ENCODE measurements at regions not wholly inside any gene's neighbourhood (a gene's known extent, or its start where the extent isn't known, plus 50 kb on each side); places are given as distances from the start of the nearest gene placed in this dataset.

DNA sequence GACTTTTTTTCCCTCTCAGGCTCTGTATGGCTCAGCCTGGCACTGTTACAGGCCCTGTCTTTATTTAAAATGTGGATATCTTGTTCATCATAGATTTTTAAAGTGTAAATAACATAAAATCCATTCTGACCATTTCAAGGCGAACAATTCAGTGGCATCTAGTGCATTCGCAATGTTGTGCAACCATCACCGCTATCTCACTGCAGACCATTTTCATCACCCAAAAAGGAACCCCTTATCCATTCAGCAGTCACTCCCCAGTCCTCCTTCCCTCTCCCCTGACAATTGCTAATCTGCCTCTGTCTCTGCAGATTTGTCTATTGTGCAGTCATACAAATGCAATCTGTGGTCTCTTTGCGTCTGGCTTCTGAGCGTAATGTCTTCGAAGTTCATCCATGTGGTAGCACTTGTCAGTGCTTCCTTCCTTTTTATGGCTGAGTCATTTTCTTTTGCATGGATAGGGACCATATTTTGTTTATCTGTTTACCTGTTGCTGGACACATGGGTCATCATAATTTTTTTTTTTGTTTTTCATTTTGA is 148.8 kb upstream of the LHX5 start:
- no peak for DNase-seq (ENCODE audit: low read depth in 3 of 3)

- DNase-seq (ENCODE audit: low read depth in 3 of 3) = no peak
These were observed 147.5 kb upstream of the LHX5 start for GRCh38 chr12:113619202-113619601.

- no peak for DNase-seq (ENCODE audit: low read depth in 3 of 3)
These were observed 141.7 kb upstream of the LHX5 start for GRCh38 chr12:113613414-113613813.

DNA sequence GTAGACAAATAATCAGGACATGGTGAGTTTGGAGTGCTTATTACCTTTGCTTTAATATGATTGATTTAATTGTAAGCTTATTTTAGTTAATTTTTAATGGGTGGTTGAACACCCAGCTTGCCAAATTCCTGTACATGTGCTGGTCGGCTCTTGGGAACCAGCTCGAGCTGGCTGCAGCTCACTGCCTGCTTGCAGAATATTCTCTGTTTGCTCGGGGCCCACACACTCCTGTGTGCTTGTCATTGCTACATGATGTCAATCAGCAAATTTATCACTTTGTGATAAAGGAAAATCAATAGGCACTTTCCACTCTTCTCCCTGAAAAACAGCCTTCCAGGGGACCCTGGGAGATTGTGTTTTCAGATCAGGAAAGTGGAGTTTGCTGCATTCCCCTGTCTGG is 141.1 kb upstream of the LHX5 start:
- DNase-seq (ENCODE audit: low read depth in 3 of 3) = no peak

GRCh38 chr12:113612076-113612728 is 140.5 kb upstream of the LHX5 start:
- no peak for DNase-seq (ENCODE audit: low read depth in 3 of 3)

- DNase-seq (ENCODE audit: low read depth in 3 of 3) = no peak
These were observed 140.0 kb upstream of the LHX5 start for GRCh38 chr12:113611652-113612051.

- DNase-seq (ENCODE audit: low read depth in 3 of 3) = no peak
These were observed 139.0 kb upstream of the LHX5 start for GRCh38 chr12:113610698-113611097.

DNA sequence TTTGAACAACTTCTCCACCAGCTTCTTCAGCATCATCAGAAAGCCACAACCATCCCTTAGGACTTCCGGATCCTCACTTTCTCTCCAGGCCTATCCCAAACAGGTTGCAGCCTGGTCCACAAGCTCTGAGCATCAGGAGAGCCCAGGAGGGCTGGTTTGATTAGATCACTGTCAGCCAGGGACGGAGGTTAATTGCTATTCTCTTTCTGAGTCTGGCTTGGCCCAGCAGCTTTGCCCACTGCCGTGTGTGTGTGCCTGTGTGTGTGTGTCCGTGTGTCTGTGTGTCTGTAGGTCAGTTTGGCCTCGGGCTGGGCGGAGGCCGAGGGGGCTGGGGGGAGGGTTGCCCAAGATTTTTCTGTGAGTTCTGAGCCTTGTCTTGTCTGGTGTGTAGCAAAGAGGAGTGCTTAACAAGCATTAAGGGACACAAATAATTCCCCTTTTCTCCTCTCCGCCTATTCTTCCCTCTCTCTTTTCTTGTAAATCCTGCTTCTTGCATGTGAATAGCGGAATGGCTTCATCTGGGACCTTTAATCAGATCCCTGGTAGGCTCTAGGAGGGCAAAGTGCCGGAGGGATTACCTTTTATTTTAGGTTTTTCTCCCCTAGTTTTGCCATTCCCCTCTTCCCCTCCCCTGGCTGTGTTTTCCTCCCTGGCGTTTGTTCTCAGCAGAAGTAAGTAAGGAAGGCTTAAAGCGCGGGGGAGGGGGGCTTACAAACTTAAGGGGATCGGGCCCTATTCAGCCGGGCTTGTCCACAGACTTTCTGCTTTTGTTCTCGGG is 138.2 kb upstream of the LHX5 start:
- DNase-seq (ENCODE audit: low read depth in 3 of 3) = no peak

- DNase-seq (ENCODE audit: low read depth in 3 of 3) = no peak
These were observed 133.0 kb upstream of the LHX5 start for GRCh38 chr12:113604666-113605065.

GRCh38 chr12:113601656-113602263 is 130.1 kb upstream of the LHX5 start:
- DNase-seq (ENCODE audit: low read depth in 3 of 3) = no peak

GRCh38 chr12:113598815-113599406 is 127.2 kb upstream of the LHX5 start:
- no peak for DNase-seq (ENCODE audit: low read depth in 3 of 3)

DNA sequence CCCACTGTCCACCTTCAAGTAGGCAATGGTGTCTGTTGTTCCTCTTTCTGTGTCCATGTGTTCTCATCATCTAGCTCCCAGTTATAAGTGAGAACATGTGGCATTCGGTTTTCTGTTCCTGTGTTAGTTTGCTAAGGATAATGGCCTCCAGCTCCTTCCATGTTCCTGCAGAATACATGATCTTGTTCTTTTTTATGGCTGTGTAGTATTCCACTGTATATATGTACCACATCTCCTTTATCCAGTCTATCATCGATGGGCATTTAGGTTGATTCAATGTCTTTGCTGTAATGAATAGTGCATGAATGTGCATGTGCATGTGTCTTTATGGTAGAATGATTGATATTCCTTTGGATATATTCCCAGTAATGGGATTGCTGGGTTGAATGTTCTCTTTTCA is 123.3 kb upstream of the LHX5 start:
- no peak for DNase-seq (ENCODE audit: low read depth in 3 of 3)

GRCh38 chr12:113591480-113591974 is 119.9 kb upstream of the LHX5 start:
- DNase-seq (ENCODE audit: low read depth in 3 of 3) = no peak

DNA sequence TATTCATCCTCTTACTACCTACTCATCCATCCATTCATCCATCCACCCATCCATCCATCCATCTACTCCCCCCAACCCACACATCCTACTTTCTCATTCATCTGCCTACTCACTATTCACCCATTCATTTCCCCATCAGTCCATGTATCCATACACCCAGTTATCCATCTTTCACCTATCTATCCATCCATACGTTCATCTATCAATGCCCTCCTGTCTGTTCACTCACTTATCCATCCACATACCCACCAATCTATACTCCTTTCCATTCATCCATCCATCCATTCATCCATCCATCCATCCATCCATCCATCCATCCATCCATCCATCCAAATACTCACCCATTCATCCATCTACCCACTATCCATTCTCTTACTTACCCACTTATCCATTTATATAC is 117.8 kb upstream of the LHX5 start:
- no peak for DNase-seq (ENCODE audit: low read depth in 3 of 3)

DNA sequence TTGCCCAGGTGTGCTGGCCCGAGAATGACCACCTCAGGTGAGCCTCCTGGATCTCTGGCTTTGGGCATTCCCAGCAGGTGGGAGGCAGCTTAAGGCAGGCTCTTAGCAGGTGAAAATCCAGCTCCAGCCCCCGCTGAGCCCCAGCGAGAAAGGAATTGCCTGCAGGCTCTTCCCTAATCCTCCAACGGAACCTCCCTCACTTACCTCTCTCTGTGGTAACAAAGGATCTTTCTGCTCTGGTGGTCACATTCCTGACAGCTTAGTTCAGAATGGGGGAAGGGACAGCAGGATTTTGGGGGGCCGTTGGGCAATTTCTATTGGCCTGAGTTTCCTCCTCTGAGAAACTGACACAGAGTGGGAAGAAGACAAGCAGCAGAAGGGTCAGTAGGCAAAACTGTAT is 116.0 kb upstream of the LHX5 start:
- DNase-seq (ENCODE audit: low read depth in 3 of 3) = no peak

DNA sequence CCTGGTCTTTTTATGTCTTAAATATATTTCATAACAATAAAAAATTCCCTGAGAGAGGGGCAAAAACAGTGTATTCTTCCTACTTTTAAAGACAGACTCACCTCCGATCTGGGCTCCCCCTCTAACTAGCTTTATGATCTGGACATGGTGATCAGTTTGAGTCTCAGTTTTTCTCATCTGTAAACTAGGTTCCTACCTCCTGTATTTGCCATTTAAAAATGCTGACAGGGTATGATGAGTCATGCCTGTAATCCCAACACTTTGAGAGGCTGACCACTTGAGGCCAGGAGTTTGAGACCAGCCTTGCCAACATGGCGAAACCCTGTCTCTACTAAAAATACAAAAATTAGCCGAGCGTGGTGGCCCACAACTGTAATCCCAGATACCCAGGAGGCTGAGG is 114.8 kb upstream of the LHX5 start:
- no peak for DNase-seq (ENCODE audit: low read depth in 3 of 3)

GRCh38 chr12:113582521-113583218 is 111.0 kb upstream of the LHX5 start:
- no peak for DNase-seq (ENCODE audit: low read depth in 3 of 3)

GRCh38 chr12:113581342-113581741 is 109.7 kb upstream of the LHX5 start:
- DNase-seq (ENCODE audit: low read depth in 3 of 3) = no peak

- DNase-seq (ENCODE audit: low read depth in 3 of 3) = no peak
These were observed 108.8 kb upstream of the LHX5 start for GRCh38 chr12:113580437-113580836.

GRCh38 chr12:113577464-113578129 is 105.9 kb upstream of the LHX5 start:
- DNase-seq (ENCODE audit: low read depth in 3 of 3) = no peak

- DNase-seq (ENCODE audit: low read depth in 3 of 3) = no peak
These were observed 103.7 kb upstream of the LHX5 start for GRCh38 chr12:113575386-113575785.
